Ishikawa (cell line): ENCODE measurements at regions not wholly inside any gene's neighbourhood (a gene's known extent, or its start where the extent isn't known, plus 50 kb on each side); places are given as distances from the start of the nearest gene placed in this dataset.

Experiments
- CEBPB ChIP-seq: IDR thresholded peaks from 2 replicates; pipeline ENCODE4 v1.6.1; 2012
- CREB1 ChIP-seq: IDR thresholded peaks from 2 replicates; pipeline ENCODE4 v1.6.1; 2012; ENCODE audit warnings: low read depth
- EGR1 ChIP-seq: IDR thresholded peaks from 2 replicates; pipeline ENCODE4 v1.6.1; 2012
- EP300 ChIP-seq: IDR thresholded peaks from 2 replicates; pipeline ENCODE4 v1.6.1; 2012; ENCODE audit warnings: borderline replicate concordance
- FOXM1 ChIP-seq: IDR thresholded peaks from 2 replicates; pipeline ENCODE4 v1.6.1; 2012; ENCODE audit warnings: low read depth, borderline replicate concordance
- NFIC ChIP-seq: IDR thresholded peaks from 2 replicates; pipeline ENCODE4 v1.6.1; 2012
- RAD21 ChIP-seq: IDR thresholded peaks from 2 replicates; pipeline ENCODE4 v1.6.1; 2012; ENCODE audit warnings: low read depth
- TAF1 ChIP-seq: IDR thresholded peaks from 2 replicates; pipeline ENCODE4 v1.6.1; 2012; ENCODE audit warnings: low read depth, mild to moderate bottlenecking
- TCF12 ChIP-seq: IDR thresholded peaks from 2 replicates; pipeline ENCODE4 v1.6.1; 2012; ENCODE audit warnings: low read depth
- TEAD4 ChIP-seq: IDR thresholded peaks from 2 replicates; pipeline ENCODE4 v1.6.1; 2012
- YY1 ChIP-seq: IDR thresholded peaks from 2 replicates; pipeline ENCODE4 v1.6.1; 2012; ENCODE audit warnings: low read depth
- ZBTB7A ChIP-seq: IDR thresholded peaks from 2 replicates; pipeline ENCODE4 v1.6.1; 2012; ENCODE audit warnings: low read depth
- TF ChIP-seq, protein P1 (sequence below): IDR thresholded peaks from 2 replicates; pipeline ENCODE4 v1.6.1; 2012
- TF ChIP-seq, protein P2 (sequence below): IDR thresholded peaks from 2 replicates; pipeline ENCODE4 v1.6.1; 2012
- TF ChIP-seq, protein P3 (sequence below): IDR thresholded peaks from 2 replicates; pipeline ENCODE4 v1.6.1; 2012; ENCODE audit warnings: low read depth, mild to moderate bottlenecking

DNA sequence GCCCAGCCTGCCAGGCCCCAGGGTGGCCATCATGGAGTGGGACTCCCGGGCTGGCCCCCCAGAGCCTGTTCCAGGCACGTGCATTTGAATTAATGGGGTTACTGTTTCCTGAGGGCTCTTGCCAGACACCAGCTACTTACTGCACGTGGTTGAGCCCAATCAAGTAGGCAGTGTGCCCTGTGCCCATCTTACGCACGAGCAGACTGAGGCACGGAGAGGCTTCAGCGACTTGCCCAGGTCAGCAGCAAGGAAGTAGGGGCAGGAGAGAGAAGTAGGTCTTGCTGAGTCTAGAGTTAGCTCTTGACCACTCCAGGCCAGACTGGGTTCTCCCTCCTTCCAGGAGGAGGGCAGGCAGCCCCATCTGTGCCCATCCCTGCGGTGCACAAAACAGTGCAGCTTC is 67.7 kb downstream of the DIO3 start:
- TF ChIP-seq EP300 (no peak), CREB1 (no peak), RAD21 (no peak), TAF1 (no peak), EGR1 (no peak), FOXM1 (no peak), NFIC (no peak), TCF12 (no peak), ZBTB7A (no peak), YY1 (no peak), TEAD4 (no peak), CEBPB (no peak)
- TF ChIP-seq, protein P1, sequence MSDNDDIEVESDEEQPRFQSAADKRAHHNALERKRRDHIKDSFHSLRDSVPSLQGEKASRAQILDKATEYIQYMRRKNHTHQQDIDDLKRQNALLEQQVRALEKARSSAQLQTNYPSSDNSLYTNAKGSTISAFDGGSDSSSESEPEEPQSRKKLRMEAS: no peak
- TF ChIP-seq, protein P2, sequence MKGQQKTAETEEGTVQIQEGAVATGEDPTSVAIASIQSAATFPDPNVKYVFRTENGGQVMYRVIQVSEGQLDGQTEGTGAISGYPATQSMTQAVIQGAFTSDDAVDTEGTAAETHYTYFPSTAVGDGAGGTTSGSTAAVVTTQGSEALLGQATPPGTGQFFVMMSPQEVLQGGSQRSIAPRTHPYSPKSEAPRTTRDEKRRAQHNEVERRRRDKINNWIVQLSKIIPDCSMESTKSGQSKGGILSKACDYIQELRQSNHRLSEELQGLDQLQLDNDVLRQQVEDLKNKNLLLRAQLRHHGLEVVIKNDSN: no peak
- TF ChIP-seq, protein P3, sequence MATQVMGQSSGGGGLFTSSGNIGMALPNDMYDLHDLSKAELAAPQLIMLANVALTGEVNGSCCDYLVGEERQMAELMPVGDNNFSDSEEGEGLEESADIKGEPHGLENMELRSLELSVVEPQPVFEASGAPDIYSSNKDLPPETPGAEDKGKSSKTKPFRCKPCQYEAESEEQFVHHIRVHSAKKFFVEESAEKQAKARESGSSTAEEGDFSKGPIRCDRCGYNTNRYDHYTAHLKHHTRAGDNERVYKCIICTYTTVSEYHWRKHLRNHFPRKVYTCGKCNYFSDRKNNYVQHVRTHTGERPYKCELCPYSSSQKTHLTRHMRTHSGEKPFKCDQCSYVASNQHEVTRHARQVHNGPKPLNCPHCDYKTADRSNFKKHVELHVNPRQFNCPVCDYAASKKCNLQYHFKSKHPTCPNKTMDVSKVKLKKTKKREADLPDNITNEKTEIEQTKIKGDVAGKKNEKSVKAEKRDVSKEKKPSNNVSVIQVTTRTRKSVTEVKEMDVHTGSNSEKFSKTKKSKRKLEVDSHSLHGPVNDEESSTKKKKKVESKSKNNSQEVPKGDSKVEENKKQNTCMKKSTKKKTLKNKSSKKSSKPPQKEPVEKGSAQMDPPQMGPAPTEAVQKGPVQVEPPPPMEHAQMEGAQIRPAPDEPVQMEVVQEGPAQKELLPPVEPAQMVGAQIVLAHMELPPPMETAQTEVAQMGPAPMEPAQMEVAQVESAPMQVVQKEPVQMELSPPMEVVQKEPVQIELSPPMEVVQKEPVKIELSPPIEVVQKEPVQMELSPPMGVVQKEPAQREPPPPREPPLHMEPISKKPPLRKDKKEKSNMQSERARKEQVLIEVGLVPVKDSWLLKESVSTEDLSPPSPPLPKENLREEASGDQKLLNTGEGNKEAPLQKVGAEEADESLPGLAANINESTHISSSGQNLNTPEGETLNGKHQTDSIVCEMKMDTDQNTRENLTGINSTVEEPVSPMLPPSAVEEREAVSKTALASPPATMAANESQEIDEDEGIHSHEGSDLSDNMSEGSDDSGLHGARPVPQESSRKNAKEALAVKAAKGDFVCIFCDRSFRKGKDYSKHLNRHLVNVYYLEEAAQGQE: no peak

DNA sequence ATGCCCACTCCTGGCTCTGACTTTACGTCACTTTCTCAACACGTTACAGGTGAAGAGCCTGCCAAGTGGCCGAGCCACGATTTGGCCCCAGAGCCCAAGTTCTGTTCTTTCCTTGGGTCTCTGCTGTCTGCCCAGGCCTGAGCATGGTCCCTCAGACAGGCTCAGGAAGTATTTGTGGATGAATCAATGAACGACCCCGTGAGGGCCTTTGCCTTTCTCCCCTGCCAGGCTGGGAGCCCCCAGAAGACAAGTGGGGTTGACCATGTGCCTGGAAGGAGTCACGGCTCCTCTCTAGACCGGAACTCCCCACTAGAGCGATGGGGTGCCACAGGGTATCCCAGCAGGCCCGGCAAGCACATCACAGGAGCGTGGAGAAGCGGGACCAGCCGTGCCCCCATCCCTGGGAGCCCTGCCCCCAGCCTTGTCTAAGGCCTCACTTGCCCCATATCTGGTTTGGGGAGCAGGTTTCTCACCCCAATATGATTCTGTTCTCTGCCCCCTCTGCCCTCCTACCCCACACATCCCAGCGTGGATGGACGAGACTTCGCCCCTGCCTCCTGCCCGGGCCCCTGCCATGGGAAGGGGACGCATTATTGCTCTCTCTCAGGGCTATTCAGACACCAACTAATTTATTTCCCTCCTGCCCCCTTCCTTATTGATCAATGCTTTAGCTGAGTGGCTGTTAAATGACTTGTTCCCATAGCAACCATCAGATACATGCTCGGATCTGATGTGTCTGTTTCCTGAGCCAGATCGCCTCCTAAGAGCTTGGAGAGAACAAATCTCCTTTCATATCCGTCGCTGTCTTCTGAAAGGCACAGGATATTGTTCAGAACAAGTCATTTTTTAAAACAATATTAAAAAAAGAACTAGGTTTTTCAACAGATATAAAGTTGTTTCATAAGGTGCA is 69.0 kb downstream of the DIO3 start:
- TF ChIP-seq CREB1: no peak
- TF ChIP-seq TCF12: no peak
- TF ChIP-seq, protein P3: no peak
- TF ChIP-seq TAF1: no peak
- TF ChIP-seq TEAD4: no peak
- TF ChIP-seq FOXM1: no peak
- TF ChIP-seq EGR1: no peak
- no peak for TF ChIP-seq NFIC
- TF ChIP-seq, protein P1: no peak
- TF ChIP-seq EP300: no peak
- no peak for TF ChIP-seq ZBTB7A
- TF ChIP-seq RAD21: no peak

DNA sequence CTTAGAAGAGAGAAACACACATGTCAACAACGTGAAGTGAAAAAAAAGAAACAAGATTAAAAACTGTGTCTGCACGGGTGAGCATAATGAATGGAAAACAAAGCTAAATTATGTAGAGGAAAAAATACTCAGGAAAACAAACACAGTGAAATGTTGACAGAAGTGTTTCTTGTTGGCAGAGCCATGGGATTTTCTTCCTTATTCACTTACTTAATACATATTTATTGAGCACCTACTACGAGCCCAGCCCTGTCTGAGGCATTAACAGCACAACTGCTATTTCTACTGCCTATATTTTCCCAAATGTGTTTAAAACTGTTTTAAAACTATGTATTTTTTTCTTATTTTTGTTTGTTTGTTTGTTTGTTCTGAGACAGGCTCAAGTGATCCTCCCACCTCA is 69.9 kb downstream of the DIO3 start:
- TF ChIP-seq TCF12 (no peak), CEBPB (no peak), EP300 (no peak), ZBTB7A (no peak), CREB1 (no peak), EGR1 (no peak), TEAD4 (no peak)
- TF ChIP-seq, protein P2: no peak
- TF ChIP-seq, protein P3: no peak
- TF ChIP-seq, protein P1: no peak

DNA sequence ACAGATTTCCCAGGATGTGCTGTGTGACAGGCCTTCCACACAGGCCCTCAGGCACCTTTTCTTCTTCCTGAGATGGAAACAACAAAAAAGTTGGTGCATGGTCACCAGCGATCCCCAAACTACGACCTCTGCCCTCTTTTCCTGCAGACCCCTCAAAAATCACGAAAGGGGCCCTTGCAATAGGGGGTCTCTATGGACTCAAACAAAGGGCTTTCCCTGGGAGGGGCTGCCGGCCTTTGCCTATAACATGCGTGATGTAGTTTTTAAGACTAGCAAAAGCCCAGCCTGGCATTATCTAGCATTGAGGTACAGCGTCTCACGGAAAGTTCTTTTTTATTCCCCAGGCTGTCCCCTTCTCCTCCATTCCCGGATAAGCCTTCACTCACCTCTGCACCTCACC is 71.2 kb downstream of the DIO3 start:
- no peak for TF ChIP-seq TEAD4
- TF ChIP-seq TAF1: no peak
- TF ChIP-seq EP300: no peak
- TF ChIP-seq ZBTB7A: no peak
- no peak for TF ChIP-seq CEBPB
- TF ChIP-seq NFIC: no peak
- no peak for TF ChIP-seq RAD21
